Fibroblast of villous mesenchyme (primary cell): ENCODE measurements at regions not wholly inside any gene's neighbourhood (a gene's known extent, or its start where the extent isn't known, plus 50 kb on each side); places are given as distances from the start of the nearest gene placed in this dataset.

Source experiments
- DNase-seq: peaks from one replicate; pipeline ENCODE4 v3.0.0-alpha.2; 2010; ENCODE audit warnings: low read depth
- H3K4me3 ChIP-seq: 2 replicates; pipeline ENCODE4 v1.5.1; 2011; ENCODE audit warnings: low read depth, mild to moderate bottlenecking, low read length
- TF ChIP-seq, protein P1 (sequence below): IDR thresholded peaks from 2 replicates; pipeline ENCODE4 v1.5.1; 2012; ENCODE audit warnings: low read depth, mild to moderate bottlenecking, low read length; ENCODE audit not compliant: insufficient read depth

DNA sequence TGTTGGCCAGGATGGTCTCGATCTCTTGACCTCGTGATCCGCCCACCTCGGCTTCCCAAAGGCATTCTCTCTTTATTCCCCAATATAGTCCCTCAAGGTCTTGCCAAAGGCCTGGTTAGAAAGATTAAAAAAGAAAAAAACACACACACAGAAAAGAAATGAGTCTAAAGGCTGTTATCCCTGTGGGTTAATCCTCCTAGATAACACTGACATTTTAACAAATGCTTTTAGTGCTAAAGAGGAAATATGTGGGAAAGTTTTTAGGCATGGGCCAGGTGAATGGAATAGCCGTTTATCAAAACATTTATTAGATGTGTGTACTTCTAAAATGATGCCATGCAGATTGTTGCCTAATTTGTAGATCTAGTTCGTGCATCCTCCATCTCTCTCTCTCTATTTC, 261.6 kb upstream of the FN1 start:
- peak; percentile 77 for DNase-seq
- no peak overlapping the region for H3K4me3 ChIP-seq
- TF ChIP-seq, protein P1, sequence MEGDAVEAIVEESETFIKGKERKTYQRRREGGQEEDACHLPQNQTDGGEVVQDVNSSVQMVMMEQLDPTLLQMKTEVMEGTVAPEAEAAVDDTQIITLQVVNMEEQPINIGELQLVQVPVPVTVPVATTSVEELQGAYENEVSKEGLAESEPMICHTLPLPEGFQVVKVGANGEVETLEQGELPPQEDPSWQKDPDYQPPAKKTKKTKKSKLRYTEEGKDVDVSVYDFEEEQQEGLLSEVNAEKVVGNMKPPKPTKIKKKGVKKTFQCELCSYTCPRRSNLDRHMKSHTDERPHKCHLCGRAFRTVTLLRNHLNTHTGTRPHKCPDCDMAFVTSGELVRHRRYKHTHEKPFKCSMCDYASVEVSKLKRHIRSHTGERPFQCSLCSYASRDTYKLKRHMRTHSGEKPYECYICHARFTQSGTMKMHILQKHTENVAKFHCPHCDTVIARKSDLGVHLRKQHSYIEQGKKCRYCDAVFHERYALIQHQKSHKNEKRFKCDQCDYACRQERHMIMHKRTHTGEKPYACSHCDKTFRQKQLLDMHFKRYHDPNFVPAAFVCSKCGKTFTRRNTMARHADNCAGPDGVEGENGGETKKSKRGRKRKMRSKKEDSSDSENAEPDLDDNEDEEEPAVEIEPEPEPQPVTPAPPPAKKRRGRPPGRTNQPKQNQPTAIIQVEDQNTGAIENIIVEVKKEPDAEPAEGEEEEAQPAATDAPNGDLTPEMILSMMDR: no peak

GRCh38 chr2:215697003-215697402, 261.1 kb upstream of the FN1 start:
- DNase-seq: no peak
- TF ChIP-seq, protein P1: no peak
- H3K4me3 ChIP-seq: no peak overlapping the region

- DNase-seq: peak; percentile 54
- H3K4me3 ChIP-seq: no peak overlapping the region
- TF ChIP-seq, protein P1: no peak
Measured at GRCh38 chr2:215695861-215696260, 260.0 kb upstream of the FN1 start.

DNA sequence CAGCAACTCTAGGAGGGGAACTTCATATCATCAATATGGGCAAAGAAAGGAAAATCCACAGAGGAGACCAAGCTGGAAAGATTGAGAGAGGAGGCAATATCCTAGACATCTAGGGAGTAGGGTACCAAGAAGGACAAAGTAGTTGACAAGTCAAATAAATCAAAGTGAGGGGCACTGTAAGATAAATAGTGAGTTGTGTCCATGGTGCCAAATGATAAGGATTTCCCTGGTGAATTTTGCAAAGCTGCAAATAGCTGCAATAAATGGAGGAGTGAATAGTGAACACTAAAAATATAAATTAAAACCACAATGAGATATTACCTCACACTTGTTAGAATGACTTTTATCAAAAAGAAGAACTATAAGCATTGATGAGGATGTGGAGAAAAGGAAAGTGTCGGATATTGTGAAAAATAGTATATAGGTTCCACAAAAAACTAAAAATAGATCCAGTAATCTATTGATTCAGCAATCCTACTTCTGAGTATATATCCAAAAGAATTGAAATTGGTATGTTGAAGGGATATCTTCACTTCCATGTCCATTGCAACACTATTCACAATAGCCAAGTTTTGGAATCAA, 258.2 kb upstream of the FN1 start:
- no peak overlapping the region for H3K4me3 ChIP-seq
- DNase-seq: no peak
- TF ChIP-seq, protein P1: no peak

- peak; percentile 86 for DNase-seq
- TF ChIP-seq, protein P1: no peak
- no peak overlapping the region for H3K4me3 ChIP-seq
Measured at GRCh38 chr2:215693193-215693998, 257.5 kb upstream of the FN1 start.

- peak; percentile 42 for DNase-seq
- TF ChIP-seq, protein P1: no peak
- no peak overlapping the region for H3K4me3 ChIP-seq
Measured at GRCh38 chr2:215692387-215693079, 256.7 kb upstream of the FN1 start.
